CD14-positive monocyte (primary cell): ENCODE measurements at regions not wholly inside any gene's neighbourhood (a gene's known extent, or its start where the extent isn't known, plus 50 kb on each side); places are given as distances from the start of the nearest gene placed in this dataset.
"Not testable (repeated sequence)": the region's sequence is repeated elsewhere in the genome, so short reads cannot be mapped to it uniquely, and the experiment has no call there.

Source experiments
- DNase-seq, 3 donors: peaks; one replicate each; pipeline ENCODE4 v3.0.0-alpha.2; 2011 to 2022
- H2AFZ ChIP-seq: 2 replicates; pipeline ENCODE4 v1.6.0; 2012; ENCODE audit warnings: mild to moderate bottlenecking, low read depth, low read length, inconsistent platforms; ENCODE audit not compliant: insufficient read depth, poor library complexity, severe bottlenecking
- H3K27ac ChIP-seq, 2 donors: 1 replicate in 1 of 2; 2 replicates in 1 of 2; pipeline ENCODE4 v1.5.1; 2012 to 2013; ENCODE audit warnings: low read length in 2 of 2, control low read depth in 1 of 2, inconsistent platforms in 1 of 2, low read depth in 1 of 2, mild to moderate bottlenecking in 1 of 2
- H3K27me3 ChIP-seq, 2 donors: one replicate each; pipeline versions ENCODE4 v1.6.0 to v1.6.1; 2011 to 2013; ENCODE audit warnings: low read length in 2 of 2; ENCODE audit not compliant: control insufficient read depth in 2 of 2, insufficient read depth in 2 of 2
- H3K36me3 ChIP-seq, 2 donors: replicated peaks in 1 of 2; 1 replicate in 1 of 2; 2 replicates in 1 of 2; pipeline versions ENCODE4 v1.5.1 to v1.6.1; 2012 to 2013; ENCODE audit warnings: low read length in 2 of 2, control low read depth in 1 of 2, inconsistent platforms in 1 of 2, mild to moderate bottlenecking in 1 of 2; ENCODE audit not compliant: insufficient read depth in 2 of 2, control insufficient read depth in 1 of 2
- H3K4me1 ChIP-seq, 2 donors: 1 replicate in 1 of 2; 2 replicates in 1 of 2; pipeline versions ENCODE4 v1.5.1 to v1.6.1; 2012 to 2013; ENCODE audit warnings: low read length in 2 of 2, control low read depth in 1 of 2, inconsistent platforms in 1 of 2, mild to moderate bottlenecking in 1 of 2, moderate library complexity in 1 of 2; ENCODE audit not compliant: insufficient read depth in 2 of 2, control insufficient read depth in 1 of 2
- H3K4me2 ChIP-seq: replicated peaks from 2 replicates; pipeline ENCODE3; 2012; ENCODE audit warnings: low read length, moderate library complexity, mild to moderate bottlenecking; ENCODE audit not compliant: poor library complexity, severe bottlenecking; ENCODE audit errors: extremely low read depth
- H3K4me3 ChIP-seq, 3 experiments: fragments of 200-600 bp in 1 of 3; sonication (generic) in 1 of 3; replicated peaks in 1 of 3; 1 replicate in 2 of 3; 2 replicates in 1 of 3; pipeline ENCODE4 v1.5.1; 2011 to 2013; ENCODE audit warnings: low read length in 3 of 3, mild to moderate bottlenecking in 3 of 3, control low read depth in 2 of 3, low read depth in 2 of 3, inconsistent platforms in 1 of 3, moderate library complexity in 1 of 3
- H3K79me2 ChIP-seq: 2 replicates; pipeline ENCODE4 v1.6.0; 2012; ENCODE audit warnings: mild to moderate bottlenecking, control low read depth, inconsistent platforms, low read length, moderate library complexity; ENCODE audit not compliant: insufficient read depth
- H3K9ac ChIP-seq: 2 replicates; pipeline ENCODE4 v1.6.0; 2017; ENCODE audit warnings: low read length, mild to moderate bottlenecking; ENCODE audit not compliant: insufficient read depth, poor library complexity, severe bottlenecking
- H3K9me3 ChIP-seq, 2 donors: replicated peaks in 1 of 2; 1 replicate in 1 of 2; 2 replicates in 1 of 2; pipeline versions ENCODE4 v1.5.1 to v1.6.1; 2012 to 2013; ENCODE audit warnings: low read length in 2 of 2, control low read depth in 1 of 2; ENCODE audit not compliant: control insufficient read depth in 1 of 2, insufficient read depth in 1 of 2
- H4K20me1 ChIP-seq: 2 replicates; pipeline ENCODE4 v1.6.0; 2012; ENCODE audit warnings: mild to moderate bottlenecking, low read length, control low read depth, moderate library complexity; ENCODE audit not compliant: insufficient read depth
- H3K27ac Mint-ChIP-seq, 7 donors: one replicate each; pipeline ENCODE4 v1.8.0; 2020; ENCODE audit warnings: mild to moderate bottlenecking in 7 of 7, mixed read lengths in 7 of 7, moderate library complexity in 6 of 7, inconsistent platforms in 2 of 7
- H3K27me3 Mint-ChIP-seq, 3 donors: one replicate each; pipeline ENCODE4 v1.8.0; 2021 to 2022; ENCODE audit warnings: low read depth in 3 of 3, mild to moderate bottlenecking in 3 of 3, mixed read lengths in 3 of 3, moderate library complexity in 3 of 3, inconsistent platforms in 1 of 3
- H3K36me3 Mint-ChIP-seq, 2 donors: one replicate each; pipeline ENCODE4 v1.8.0; 2020; ENCODE audit warnings: mixed read lengths in 2 of 2, inconsistent platforms in 1 of 2, mild to moderate bottlenecking in 1 of 2
- H3K4me1 Mint-ChIP-seq: one replicate; pipeline ENCODE4 v1.8.0; 2020; ENCODE audit warnings: mild to moderate bottlenecking, mixed read lengths
- H3K4me3 Mint-ChIP-seq, 2 donors: one replicate each; pipeline ENCODE4 v1.8.0; 2020; ENCODE audit warnings: mild to moderate bottlenecking in 2 of 2, mixed read lengths in 2 of 2, moderate library complexity in 1 of 2
- H3K9me3 Mint-ChIP-seq, 7 donors: one replicate each; pipeline ENCODE4 v1.8.0; 2020 to 2022; ENCODE audit warnings: mixed read lengths in 7 of 7, mild to moderate bottlenecking in 6 of 7, moderate library complexity in 6 of 7, inconsistent platforms in 2 of 7
- CTCF ChIP-seq: fragments of 200-600 bp; IDR thresholded peaks from one replicate; pipeline ENCODE4 v1.8.0; 2022; ENCODE audit warnings: antibody characterized with exemption, mild to moderate bottlenecking
- WGBS: methylation state at CpG from one replicate; pipeline ENCODE4 v1.1.5; 2013; ENCODE audit warnings: missing lambda C conversion rate; ENCODE audit not compliant: insufficient coverage; 5-methylcytosine and 5-hydroxymethylcytosine counted together
- intact Hi-C, 2 donors: fragments of 100-400 bp; cut with micrococcal nuclease; formaldehyde crosslinking; loops; one replicate each; pipeline versions ENCODE4 v1.15.0 to v1.15.1; 2023

GRCh38 chr18:39149211-39149806 is 1583.7 kb upstream of the CELF4 start:
- no peaks in the 10 kb centered on the region for H3K4me1 ChIP-seq
- H3K9me3 Mint-ChIP-seq, result peaks cover 11 to 23% (median 18%) of the 10 kb centered on the region in 7 donors
- H3K9me3 ChIP-seq, result peaks cover 18 to 33% of the 10 kb centered on the region in 2 donors
- H3K4me3 Mint-ChIP-seq, result no peak overlapping the region
- no peaks in the 10 kb centered on the region for H3K27me3 Mint-ChIP-seq
- H4K20me1 ChIP-seq, result no peaks in the 10 kb centered on the region
- H3K27me3 ChIP-seq, result no peaks in the 10 kb centered on the region
- no peak overlapping the region for H3K27ac Mint-ChIP-seq
- H3K4me3 ChIP-seq, result no peak overlapping the region
- no peak overlapping the region for H3K4me2 ChIP-seq
- H3K36me3 Mint-ChIP-seq, result no peaks in the 10 kb centered on the region
- H3K27ac ChIP-seq, result no peak overlapping the region
- whole genome bisulfite sequencing, result 100% methylated on average over 1 of the region's 3 CpGs
- no peak overlapping the region for H2AFZ ChIP-seq
- H3K4me1 Mint-ChIP-seq, result no peaks in the 10 kb centered on the region
- no peak for DNase-seq
- H3K79me2 ChIP-seq, result no peaks in the 10 kb centered on the region
- no peak overlapping the region for H3K9ac ChIP-seq
- intact Hi-C loops, result no loop called here
- no peak for TF ChIP-seq CTCF
- H3K36me3 ChIP-seq, result no peaks in the 10 kb centered on the region

DNA sequence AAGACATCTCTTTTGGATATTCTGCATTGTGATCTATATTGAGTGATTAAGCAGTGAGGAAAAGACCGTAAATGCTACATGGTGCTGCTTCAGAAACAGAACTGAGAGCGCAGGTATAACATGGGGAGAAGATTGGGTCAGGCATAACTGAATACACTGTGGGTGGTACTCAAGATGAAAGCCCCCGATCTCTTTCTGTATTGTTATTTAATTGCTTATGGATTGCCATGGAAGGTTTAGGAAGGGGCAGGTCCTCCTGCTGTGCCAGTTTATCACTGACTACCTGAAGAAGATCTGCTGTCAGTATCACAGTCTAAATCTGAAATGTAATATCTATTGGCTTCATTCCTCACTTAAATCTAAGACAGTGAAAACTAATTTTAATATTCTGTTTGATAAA is 1568.7 kb upstream of the CELF4 start:
- Mint-ChIP-seq H3K27me3 (no peaks in the 10 kb centered on the region), H3K4me3 (no peak overlapping the region), H3K9me3 (peaks cover 3 to 14% (median 6%) of the 10 kb centered on the region in 7 donors), H3K36me3 (no peaks in the 10 kb centered on the region), H3K27ac (no peak overlapping the region), H3K4me1 (no peaks in the 10 kb centered on the region)
- Histone ChIP-seq H3K4me3 (no peak overlapping the region), H3K9me3 (peaks cover 0 to 6% of the 10 kb centered on the region in 2 donors), H4K20me1 (no peaks in the 10 kb centered on the region), H2AFZ (no peak overlapping the region), H3K36me3 (no peaks in the 10 kb centered on the region), H3K27me3 (no peaks in the 10 kb centered on the region), H3K27ac (no peak overlapping the region), H3K4me2 (no peak overlapping the region), H3K79me2 (no peaks in the 10 kb centered on the region), H3K9ac (no peak overlapping the region), H3K4me1 (no peaks in the 10 kb centered on the region)
- WGBS, result 98% methylated on average over 3 of the region's 3 CpGs
- no peak for TF ChIP-seq CTCF
- intact Hi-C loops, result no loop called here
- DNase-seq, result no peak

DNA sequence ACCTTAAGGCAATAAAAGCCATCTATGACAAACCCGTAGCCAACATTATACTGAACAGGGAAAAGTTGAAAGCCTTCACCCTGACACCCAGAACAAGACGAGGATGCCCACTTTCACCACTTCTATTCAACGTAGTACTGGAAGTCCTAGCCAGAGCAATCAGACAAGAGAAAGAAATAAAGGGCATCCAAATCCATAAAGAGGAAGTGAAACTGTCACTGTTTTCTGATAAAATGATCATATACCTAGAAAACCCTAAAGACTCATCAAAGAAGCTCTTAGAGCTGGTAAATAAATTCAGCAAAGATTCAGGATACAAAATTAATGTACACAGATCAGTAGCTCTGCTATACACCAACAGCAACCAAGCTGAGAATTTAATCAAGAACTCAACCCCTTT is 1561.9 kb upstream of the CELF4 start:
- 60% methylated on average over 1 of the region's 3 CpGs for WGBS
- H3K27ac ChIP-seq, H3K4me3 ChIP-seq, H4K20me1 ChIP-seq, H3K27me3 Mint-ChIP-seq, H3K4me1 ChIP-seq, H3K9ac ChIP-seq, intact Hi-C loops, DNase-seq, H2AFZ ChIP-seq, H3K4me3 Mint-ChIP-seq, H3K36me3 Mint-ChIP-seq, H3K4me2 ChIP-seq, H3K36me3 ChIP-seq, H3K4me1 Mint-ChIP-seq, H3K9me3 ChIP-seq, H3K27me3 ChIP-seq, H3K27ac Mint-ChIP-seq, H3K79me2 ChIP-seq: not testable (repeated sequence)
- peaks cover 4 to 25% (median 10%) of the 10 kb centered on the region in 7 donors for H3K9me3 Mint-ChIP-seq
